ENCODE measurements at regions not wholly inside any gene's neighbourhood (a gene's known extent, or its start where the extent isn't known, plus 50 kb on each side); places are given as distances from the start of the nearest gene placed in this dataset.

DNA sequence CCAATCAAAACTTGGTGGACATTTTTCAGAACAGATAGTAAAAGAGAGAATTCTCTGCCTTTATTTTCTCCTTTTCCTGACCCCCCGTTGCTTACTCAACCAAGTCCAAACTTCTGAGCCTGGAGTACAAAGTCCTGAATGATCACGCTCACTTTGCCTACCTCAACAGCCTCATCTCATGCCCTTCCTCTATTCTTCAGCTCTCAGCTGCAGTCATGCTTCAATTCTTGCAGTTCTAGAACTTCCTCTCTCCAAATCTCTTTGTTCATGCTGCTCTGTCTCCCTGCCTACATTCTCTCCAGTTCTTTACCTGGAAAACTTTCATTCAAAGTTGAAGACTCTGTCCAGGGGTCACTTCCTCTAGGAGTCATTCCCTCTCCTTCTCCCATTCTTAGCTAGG is 398.5 kb upstream of the SLC24A2 start:
- no peak overlapping the region for H3K4me3 ChIP-seq (ENCODE audit: low read depth, low read length)
- in situ Hi-C loops (cut with HindIII; ENCODE audit: low sequenced_read_pairs): no loop called here
- no peak for DNase-seq (ENCODE audit: low read depth)
- TF ChIP-seq, protein P1, sequence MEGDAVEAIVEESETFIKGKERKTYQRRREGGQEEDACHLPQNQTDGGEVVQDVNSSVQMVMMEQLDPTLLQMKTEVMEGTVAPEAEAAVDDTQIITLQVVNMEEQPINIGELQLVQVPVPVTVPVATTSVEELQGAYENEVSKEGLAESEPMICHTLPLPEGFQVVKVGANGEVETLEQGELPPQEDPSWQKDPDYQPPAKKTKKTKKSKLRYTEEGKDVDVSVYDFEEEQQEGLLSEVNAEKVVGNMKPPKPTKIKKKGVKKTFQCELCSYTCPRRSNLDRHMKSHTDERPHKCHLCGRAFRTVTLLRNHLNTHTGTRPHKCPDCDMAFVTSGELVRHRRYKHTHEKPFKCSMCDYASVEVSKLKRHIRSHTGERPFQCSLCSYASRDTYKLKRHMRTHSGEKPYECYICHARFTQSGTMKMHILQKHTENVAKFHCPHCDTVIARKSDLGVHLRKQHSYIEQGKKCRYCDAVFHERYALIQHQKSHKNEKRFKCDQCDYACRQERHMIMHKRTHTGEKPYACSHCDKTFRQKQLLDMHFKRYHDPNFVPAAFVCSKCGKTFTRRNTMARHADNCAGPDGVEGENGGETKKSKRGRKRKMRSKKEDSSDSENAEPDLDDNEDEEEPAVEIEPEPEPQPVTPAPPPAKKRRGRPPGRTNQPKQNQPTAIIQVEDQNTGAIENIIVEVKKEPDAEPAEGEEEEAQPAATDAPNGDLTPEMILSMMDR (IDR thresholded peaks at IDR 0.05; ENCODE audit: low read depth, low read length, missing control alignments): no peak

DNA sequence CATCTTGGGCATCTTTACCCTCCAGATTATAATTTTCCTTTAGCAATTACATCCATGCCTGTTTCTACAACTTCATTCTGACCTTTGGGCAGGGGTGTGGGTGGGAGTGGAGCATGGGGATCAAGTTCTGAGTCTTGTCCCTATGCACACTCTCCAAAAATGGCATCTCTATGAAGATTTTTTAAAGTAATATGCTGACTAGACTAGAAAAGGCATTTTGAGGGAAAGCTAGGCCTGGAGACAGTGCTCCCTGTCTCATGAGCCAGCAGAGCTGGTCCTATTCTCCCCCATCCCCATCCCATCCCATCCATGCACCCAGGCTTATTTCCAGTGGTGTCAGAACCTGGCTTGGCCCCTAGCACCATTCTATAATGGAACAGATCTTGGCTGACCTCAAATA is 398.0 kb upstream of the SLC24A2 start:
- in situ Hi-C loops (cut with HindIII; ENCODE audit: low sequenced_read_pairs): no loop called here
- H3K4me3 ChIP-seq (ENCODE audit: low read depth, low read length): no peak overlapping the region
- TF ChIP-seq, protein P1 (IDR thresholded peaks at IDR 0.05; ENCODE audit: low read depth, low read length, missing control alignments): no peak
- DNase-seq (ENCODE audit: low read depth): no peak

DNA sequence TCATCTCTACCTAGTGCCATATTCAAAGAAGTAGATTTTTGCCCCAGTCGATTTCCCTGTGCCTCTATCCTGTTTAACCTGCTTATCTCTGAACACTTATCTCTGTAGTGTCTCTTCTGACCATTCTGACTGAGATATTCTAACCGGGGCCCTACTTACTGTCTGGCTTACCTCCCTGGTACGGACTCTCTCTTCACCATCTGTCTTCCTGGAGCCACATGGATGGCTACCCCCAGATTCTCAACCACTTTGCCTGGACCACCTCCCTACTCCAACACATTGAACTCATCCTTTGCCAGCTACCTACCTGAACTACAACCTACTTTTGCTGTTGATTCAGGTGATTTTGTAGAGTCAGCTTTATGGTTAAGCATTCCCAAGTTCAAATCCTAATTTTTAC is 397.4 kb upstream of the SLC24A2 start:
- no peak overlapping the region for H3K4me3 ChIP-seq (ENCODE audit: low read depth, low read length)
- TF ChIP-seq, protein P1 (IDR thresholded peaks at IDR 0.05; ENCODE audit: low read depth, low read length, missing control alignments): no peak
- in situ Hi-C loops (cut with HindIII; ENCODE audit: low sequenced_read_pairs): no loop called here
- no peak for DNase-seq (ENCODE audit: low read depth)

DNA sequence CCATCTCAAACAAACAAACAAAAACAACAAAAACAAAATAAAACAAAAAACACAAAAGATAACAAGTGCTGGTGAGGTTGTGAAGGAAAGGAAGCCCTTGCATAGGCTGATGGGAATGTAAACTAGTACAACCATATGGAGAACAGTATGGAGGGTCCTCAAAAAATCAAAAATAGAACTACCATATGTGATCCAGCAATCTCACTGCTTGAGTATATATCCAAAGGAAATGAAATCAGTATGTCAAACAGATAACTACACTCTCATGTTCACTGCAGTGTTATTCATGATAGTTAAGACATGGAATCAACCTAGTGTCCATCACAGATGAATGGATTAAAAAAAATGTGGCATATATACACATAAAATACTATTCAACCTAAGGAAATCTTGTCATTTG is 395.7 kb upstream of the SLC24A2 start:
- TF ChIP-seq, protein P1 (IDR thresholded peaks at IDR 0.05; ENCODE audit: low read depth, low read length, missing control alignments): no peak
- no peak overlapping the region for H3K4me3 ChIP-seq (ENCODE audit: low read depth, low read length)
- no peak for DNase-seq (ENCODE audit: low read depth)
- in situ Hi-C loops (cut with HindIII; ENCODE audit: low sequenced_read_pairs): no loop called here

DNA sequence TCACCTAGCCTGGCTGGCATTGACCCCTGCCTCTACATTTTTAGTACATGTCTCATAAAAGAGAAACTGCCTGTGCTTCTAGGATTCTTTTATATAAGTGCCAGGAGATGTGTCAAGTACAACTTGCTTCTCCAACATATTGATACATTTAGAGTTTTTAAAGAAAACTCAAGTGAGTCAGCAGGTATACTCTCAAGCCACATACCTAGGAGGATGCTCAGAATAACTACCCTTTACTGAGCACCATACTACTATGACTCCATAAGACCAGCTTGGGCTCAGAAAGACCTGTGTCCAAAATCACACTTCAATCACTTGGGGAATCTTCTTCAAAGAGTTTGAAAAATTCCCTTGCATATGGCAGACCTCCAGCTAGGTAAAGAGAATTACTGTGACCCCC is 389.8 kb upstream of the SLC24A2 start:
- DNase-seq (ENCODE audit: low read depth): no peak
- TF ChIP-seq, protein P1 (IDR thresholded peaks at IDR 0.05; ENCODE audit: low read depth, low read length, missing control alignments): no peak
- H3K4me3 ChIP-seq (ENCODE audit: low read depth, low read length): no peak overlapping the region
- in situ Hi-C loops (cut with HindIII; ENCODE audit: low sequenced_read_pairs): no loop called here

DNA sequence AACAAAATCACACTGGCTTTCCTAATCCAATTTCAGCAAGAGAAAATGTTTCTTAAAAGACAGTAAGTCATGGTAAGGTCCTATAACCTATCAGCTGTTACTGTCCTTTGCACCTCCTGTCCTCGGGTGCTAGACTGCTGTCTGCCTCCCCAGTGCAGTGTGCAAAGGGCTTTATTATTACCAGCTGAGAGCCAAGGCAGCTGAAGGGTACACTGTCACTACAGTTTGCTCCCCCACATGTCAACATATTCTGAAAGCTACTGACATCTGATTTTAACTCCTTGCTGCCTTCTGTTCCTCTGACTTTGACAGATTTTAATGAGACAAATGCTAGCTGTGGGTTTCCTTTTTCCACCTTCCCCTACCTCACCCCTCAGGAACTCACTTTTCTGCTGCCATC is 389.4 kb upstream of the SLC24A2 start:
- DNase-seq (ENCODE audit: low read depth): no peak
- in situ Hi-C loops (cut with HindIII; ENCODE audit: low sequenced_read_pairs): no loop called here
- H3K4me3 ChIP-seq (ENCODE audit: low read depth, low read length): no peak overlapping the region
- TF ChIP-seq, protein P1 (IDR thresholded peaks at IDR 0.05; ENCODE audit: low read depth, low read length, missing control alignments): no peak

DNA sequence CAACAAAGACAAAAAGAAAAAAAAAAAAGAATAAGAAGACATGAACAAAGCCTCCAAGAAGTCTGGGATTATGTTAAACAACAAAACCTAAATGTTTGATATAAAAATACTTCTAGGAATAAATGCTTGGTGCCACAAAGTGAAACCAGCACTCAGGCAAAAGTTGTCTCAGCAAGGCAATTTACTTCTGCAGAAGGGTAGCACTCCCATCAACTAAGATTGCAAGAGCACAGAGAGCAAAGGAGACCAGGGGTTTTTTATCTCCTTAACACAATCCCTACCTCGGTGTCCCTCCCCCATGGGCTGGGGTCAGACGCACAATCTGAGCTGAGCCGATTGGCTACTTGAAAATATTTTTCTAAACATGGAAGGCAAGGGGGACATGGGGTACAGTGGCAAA is 381.3 kb upstream of the SLC24A2 start:
- TF ChIP-seq, protein P1 (IDR thresholded peaks at IDR 0.05; ENCODE audit: low read depth, low read length, missing control alignments): no peak
- no peak for DNase-seq (ENCODE audit: low read depth)
- no peak overlapping the region for H3K4me3 ChIP-seq (ENCODE audit: low read depth, low read length)
- in situ Hi-C loops (cut with HindIII; ENCODE audit: low sequenced_read_pairs): no loop called here

All from astrocyte of the cerebellum (primary cell).